IMR-90 (cell line): ENCODE measurements at regions not wholly inside any gene's neighbourhood (a gene's known extent, or its start where the extent isn't known, plus 50 kb on each side); places are given as distances from the start of the nearest gene placed in this dataset.

Source experiments
- ATAC-seq: fragments of 200-7000 bp; cut with Tn5 transposase; 2 replicates; pipeline ENCODE4 v1.9.1; 2020; ENCODE audit warnings: low read depth, mild to moderate bottlenecking, moderate library complexity
- BruUV-seq: library from RNA; stranded (reverse); fragments of 400-500 nt; replicated peaks from 2 replicates; lab custom pipeline; 2021; lab: Mats Ljungman, UMichigan
- CTCF ChIA-PET: fragments of 300-600 bp; formaldehyde crosslinking; extraction: SDS; loops from one replicate; lab custom pipeline; 2021; ENCODE audit warnings: antibody characterized with exemption; lab: Yijun Ruan, JAX
- POLR2A ChIA-PET: fragments of 300-600 bp; sonication (Branson Sonifier 250); formaldehyde crosslinking; loops from one replicate; lab custom pipeline; 2022; ENCODE audit warnings: antibody characterized with exemption; ENCODE audit not compliant: unreplicated experiment; lab: Charles Lee
- DNase-seq: peaks from one replicate; pipeline ENCODE4 v3.0.0; 2013
- H2AFZ ChIP-seq: replicated peaks from 2 replicates; pipeline ENCODE3; 2013; ENCODE audit warnings: low read length, mild to moderate bottlenecking; ENCODE audit not compliant: poor library complexity
- H2AK5ac ChIP-seq: 2 replicates; pipeline ENCODE4 v1.6.1; 2013; ENCODE audit warnings: low read depth, low read length, inconsistent platforms
- H2AK9ac ChIP-seq: replicated peaks from 2 replicates; pipeline ENCODE3; 2013; ENCODE audit warnings: mild to moderate bottlenecking, low read depth, low read length, moderate library complexity; ENCODE audit not compliant: poor library complexity
- H2BK120ac ChIP-seq: 2 replicates; pipeline ENCODE4 v1.6.1; 2013; ENCODE audit warnings: low read depth, low read length, inconsistent platforms
- H2BK15ac ChIP-seq: 3 replicates; pipeline ENCODE4 v1.6.1; 2013; ENCODE audit warnings: low read depth, low read length, inconsistent platforms
- H2BK20ac ChIP-seq: 2 replicates; pipeline ENCODE4 v1.6.1; 2013; ENCODE audit warnings: low read depth, mild to moderate bottlenecking, inconsistent platforms, low read length, moderate library complexity
- H2BK5ac ChIP-seq: 2 replicates; pipeline ENCODE4 v1.6.1; 2013; ENCODE audit warnings: mild to moderate bottlenecking, low read depth, low read length, inconsistent platforms; ENCODE audit not compliant: poor library complexity, severe bottlenecking
- H3K14ac ChIP-seq: replicated peaks from 2 replicates; pipeline ENCODE4 v1.6.1; 2013; ENCODE audit warnings: low read depth, low read length, inconsistent platforms
- H3K18ac ChIP-seq: 2 replicates; pipeline ENCODE4 v1.6.1; 2013; ENCODE audit warnings: low read depth, low read length, control low read depth
- H3K23ac ChIP-seq: 2 replicates; pipeline ENCODE4 v1.6.1; 2013; ENCODE audit warnings: low read depth, low read length, inconsistent platforms
- H3K27ac ChIP-seq: 2 replicates; pipeline ENCODE4 v1.5.1; 2013; ENCODE audit warnings: mild to moderate bottlenecking, control low read depth, low read length; ENCODE audit not compliant: insufficient read depth
- H3K27me3 ChIP-seq: 2 replicates; pipeline ENCODE4 v1.6.1; 2013; ENCODE audit warnings: low read length; ENCODE audit not compliant: control insufficient read depth, insufficient read depth
- H3K36me3 ChIP-seq: 2 replicates; pipeline ENCODE4 v1.6.1; 2013; ENCODE audit warnings: low read length, mixed read lengths; ENCODE audit not compliant: control insufficient read depth, insufficient read depth
- H3K4ac ChIP-seq: 2 replicates; pipeline ENCODE4 v1.6.1; 2013; ENCODE audit warnings: low read depth, low read length, inconsistent platforms
- H3K4me1 ChIP-seq: 2 replicates; pipeline ENCODE4 v1.6.1; 2013; ENCODE audit warnings: low read length, mixed read lengths; ENCODE audit not compliant: control insufficient read depth, insufficient read depth
- H3K4me2 ChIP-seq: 2 replicates; pipeline ENCODE4 v1.6.1; 2013; ENCODE audit warnings: low read depth, mild to moderate bottlenecking, control low read depth, low read length, moderate library complexity
- H3K4me3 ChIP-seq: 2 replicates; pipeline ENCODE4 v1.5.1; 2013; ENCODE audit warnings: low read depth, mild to moderate bottlenecking, control low read depth, low read length, moderate library complexity; ENCODE audit not compliant: insufficient read depth
- H3K56ac ChIP-seq: 2 replicates; pipeline ENCODE4 v1.6.1; 2013; ENCODE audit warnings: low read length, inconsistent platforms; ENCODE audit not compliant: insufficient read depth; ENCODE audit errors: extremely low read depth
- H3K79me1 ChIP-seq, 2 experiments: 2 replicates each; pipeline ENCODE4 v1.6.1; 2013; ENCODE audit warnings: low read length in 2 of 2, inconsistent platforms in 1 of 2, low read depth in 1 of 2
- H3K9ac ChIP-seq: 2 replicates; pipeline ENCODE4 v1.6.1; 2013; ENCODE audit warnings: low read depth, low read length, control low read depth
- H3K9me1 ChIP-seq: 2 replicates; pipeline ENCODE4 v1.6.1; 2013; ENCODE audit warnings: low read length, inconsistent platforms; ENCODE audit not compliant: insufficient read depth
- H3K9me3 ChIP-seq: 2 replicates; pipeline ENCODE4 v1.6.1; 2013; ENCODE audit warnings: low read length; ENCODE audit not compliant: control insufficient read depth, insufficient read depth
- H4K20me1 ChIP-seq: 2 replicates; pipeline ENCODE4 v1.6.1; 2013; ENCODE audit warnings: low read length, inconsistent platforms; ENCODE audit not compliant: insufficient read depth
- H4K5ac ChIP-seq: 2 replicates; pipeline ENCODE4 v1.6.1; 2013; ENCODE audit warnings: mild to moderate bottlenecking, low read depth, low read length, control low read depth
- H4K8ac ChIP-seq, 2 experiments: 2 replicates each; pipeline ENCODE4 v1.6.1; 2013; ENCODE audit warnings: low read depth in 2 of 2, low read length in 2 of 2, control low read depth in 1 of 2, inconsistent platforms in 1 of 2
- H4K91ac ChIP-seq: 2 replicates; pipeline ENCODE4 v1.6.1; 2013; ENCODE audit warnings: low read depth, low read length, inconsistent platforms; ENCODE audit not compliant: insufficient read depth
- CEBPB ChIP-seq: IDR thresholded peaks from 2 replicates; pipeline ENCODE4 v1.6.1; 2012; ENCODE audit warnings: low read depth, low read length, improper control_type of control experiment
- MAZ ChIP-seq: IDR thresholded peaks from 2 replicates; pipeline ENCODE4 v1.6.1; 2012; ENCODE audit warnings: low read depth, mild to moderate bottlenecking, low read length, improper control_type of control experiment, moderate library complexity, borderline replicate concordance
- RAD21 ChIP-seq: IDR thresholded peaks from 2 replicates; pipeline ENCODE4 v1.6.1; 2012; ENCODE audit warnings: low read length, improper control_type of control experiment
- WGBS, 2 experiments: methylation state at CpG; one replicate each; pipeline versions ENCODE4 v1.1.5 to v1.1.7; 2013; ENCODE audit warnings: missing lambda C conversion rate in 2 of 2; ENCODE audit not compliant: insufficient read length in 1 of 2; ENCODE audit errors: extremely low coverage in 2 of 2; 5-methylcytosine and 5-hydroxymethylcytosine counted together
- dilution Hi-C: fragments of 300-500 bp; cut with HindIII; formaldehyde crosslinking; loops from one replicate; pipeline ENCODE4 v1.14.3; 2018; ENCODE audit warnings: low sequenced_read_pairs; ENCODE audit not compliant: unreplicated experiment
- in situ Hi-C: fragments of 300-500 bp; cut with MboI; formaldehyde crosslinking; loops from 3 replicates; pipeline ENCODE4 v1.14.3; 2019; ENCODE audit warnings: low sequenced_read_pairs, inconsistent platforms, mixed read lengths
- intact Hi-C: fragments of 100-400 bp; cut with micrococcal nuclease; formaldehyde crosslinking; loops from 2 replicates; pipeline ENCODE4 v1.10.0; 2022

GRCh38 chr4:4763822-4764557 lies 95.5 kb upstream of the MSX1 start:
- Histone ChIP-seq H3K18ac (no peak overlapping the region), H3K27me3 (peaks cover 7% of the 10 kb centered on the region; the same call in 1 of the 2 replicates), H2AK5ac (no peak overlapping the region), H4K8ac (no peak overlapping the region), H2BK20ac (no peak overlapping the region), H3K56ac (no peak overlapping the region), H3K9me1 (no peaks in the 10 kb centered on the region), H3K79me1 (no peaks in the 10 kb centered on the region), H3K4me1 (no peaks in the 10 kb centered on the region), H3K9me3 (no peaks in the 10 kb centered on the region), H4K5ac (no peak overlapping the region), H3K9ac (no peak overlapping the region), H2BK5ac (no peak overlapping the region), H4K91ac (no peak overlapping the region), H3K4ac (no peak overlapping the region), H2AFZ (peak overlapping the region; percentile 55), H2BK15ac (no peak overlapping the region), H3K14ac (no peak overlapping the region), H3K27ac (no peak overlapping the region), H2BK120ac (no peak overlapping the region), H4K20me1 (no peaks in the 10 kb centered on the region), H3K23ac (no peak overlapping the region), H3K4me2 (no peak overlapping the region), H2AK9ac (no peak overlapping the region), H3K4me3 (no peak overlapping the region), H3K36me3 (no peaks in the 10 kb centered on the region)
- ATAC-seq (no peak), DNase-seq (peak; percentile 6)
- WGBS, 2 experiments, result 100% methylated on average over 4 of the region's 14 CpGs; no CpG with 5 or more reads in 1 of the 2 experiments
- dilution Hi-C loops (no loop called here), in situ Hi-C loops (no loop called here), intact Hi-C loops (no loop called here)
- TF ChIP-seq MAZ (no peak), RAD21 (no peak), CEBPB (no peak)
- ChIA-PET CTCF (no interaction called here), POLR2A (no interaction called here)
- no TSS peak for BruUV-seq
